ENCODE measurements at regions not wholly inside any gene's neighbourhood (a gene's known extent, or its start where the extent isn't known, plus 50 kb on each side); places are given as distances from the start of the nearest gene placed in this dataset.

GRCh38 chr5:135242021-135242865 is 156.8 kb downstream of the MACROH2A1 start:
- FAIRE-seq (peak; percentile 81), DNase-seq (ENCODE audit: low read depth, low spot score) (no peak)
- no peaks in the 10 kb centered on the region for H4K20me1 ChIP-seq (ENCODE audit: control insufficient read depth, extremely low read depth, insufficient read depth, low read length)
- no peak overlapping the region for H2AFZ ChIP-seq (ENCODE audit: control insufficient read depth, low read length)
- TF ChIP-seq CTCF (optimal IDR thresholded peaks at IDR 0.05 in 1 of 3, IDR thresholded peaks at IDR 0.05 in 1 of 3, conservative IDR thresholded peaks at IDR 0.05 in 1 of 3; ENCODE audit: extremely low read depth in 1 of 3, insufficient read depth in 2 of 3, low read length in 3 of 3) (no peak), EZH2 (IDR thresholded peaks at IDR 0.05; ENCODE audit: low read length) (no peak)
- H3K9me3 ChIP-seq (ENCODE audit: control insufficient read depth, low read depth, low read length): no peaks in the 10 kb centered on the region
- H3K9me1 ChIP-seq (ENCODE audit: control insufficient read depth, extremely low read depth, insufficient read depth, low read length): no peaks in the 10 kb centered on the region
- H3K36me3 ChIP-seq (ENCODE audit: control insufficient read depth in 2 of 2, extremely low read depth in 1 of 2, insufficient read depth in 2 of 2, low read length in 2 of 2): no peaks in the 10 kb centered on the region
- H3K4me2 ChIP-seq (ENCODE audit: control insufficient read depth, extremely low read depth, insufficient read depth, low read depth, low read length): peak overlapping the region; percentile 11
- dilution Hi-C loops (cut with MboI; ENCODE audit: extremely low pct_ligation_motif_present, low sequenced_read_pairs): no loop called here
- H3K4me3 ChIP-seq (ENCODE audit: control insufficient read depth in 2 of 3, extremely low read depth in 1 of 3, insufficient read depth in 2 of 3, low read depth in 1 of 3, low read length in 3 of 3): no peak overlapping the region
- no peak overlapping the region for H3K27ac ChIP-seq (ENCODE audit: control insufficient read depth, insufficient read depth, low read length)
- H3K79me2 ChIP-seq (ENCODE audit: control insufficient read depth, insufficient read depth, low read length): no peaks in the 10 kb centered on the region
- H3K9ac ChIP-seq (ENCODE audit: control insufficient read depth, extremely low read depth, insufficient read depth, low read length): no peak overlapping the region
- no peaks in the 10 kb centered on the region for H3K27me3 ChIP-seq (ENCODE audit: control insufficient read depth, extremely low read depth, insufficient read depth, low read length)
- peaks cover 45% of the 10 kb centered on the region for H3K4me1 ChIP-seq (ENCODE audit: control insufficient read depth, extremely low read depth, insufficient read depth, low read length)

- Histone ChIP-seq H2AFZ (ENCODE audit: control insufficient read depth, low read length) (no peak overlapping the region), H3K27ac (ENCODE audit: control insufficient read depth, insufficient read depth, low read length) (no peak overlapping the region), H4K20me1 (ENCODE audit: control insufficient read depth, extremely low read depth, insufficient read depth, low read length) (no peaks in the 10 kb centered on the region), H3K27me3 (ENCODE audit: control insufficient read depth, extremely low read depth, insufficient read depth, low read length) (no peaks in the 10 kb centered on the region), H3K9me3 (ENCODE audit: control insufficient read depth, low read depth, low read length) (no peaks in the 10 kb centered on the region), H3K4me3 (ENCODE audit: control insufficient read depth in 2 of 3, extremely low read depth in 1 of 3, insufficient read depth in 2 of 3, low read depth in 1 of 3, low read length in 3 of 3) (no peak overlapping the region), H3K36me3 (ENCODE audit: control insufficient read depth in 2 of 2, extremely low read depth in 1 of 2, insufficient read depth in 2 of 2, low read length in 2 of 2) (no peaks in the 10 kb centered on the region), H3K9me1 (ENCODE audit: control insufficient read depth, extremely low read depth, insufficient read depth, low read length) (no peaks in the 10 kb centered on the region), H3K4me1 (ENCODE audit: control insufficient read depth, extremely low read depth, insufficient read depth, low read length) (peaks cover 40% of the 10 kb centered on the region), H3K9ac (ENCODE audit: control insufficient read depth, extremely low read depth, insufficient read depth, low read length) (no peak overlapping the region), H3K79me2 (ENCODE audit: control insufficient read depth, insufficient read depth, low read length) (no peaks in the 10 kb centered on the region), H3K4me2 (ENCODE audit: control insufficient read depth, extremely low read depth, insufficient read depth, low read depth, low read length) (peak overlapping the region; percentile 11)
- dilution Hi-C loops (cut with MboI; ENCODE audit: extremely low pct_ligation_motif_present, low sequenced_read_pairs): no loop called here
- no peak for FAIRE-seq
- DNase-seq (ENCODE audit: low read depth, low spot score): no peak
- TF ChIP-seq CTCF (optimal IDR thresholded peaks at IDR 0.05 in 1 of 3, IDR thresholded peaks at IDR 0.05 in 1 of 3, conservative IDR thresholded peaks at IDR 0.05 in 1 of 3; ENCODE audit: extremely low read depth in 1 of 3, insufficient read depth in 2 of 3, low read length in 3 of 3) (no peak), EZH2 (IDR thresholded peaks at IDR 0.05; ENCODE audit: low read length) (no peak)
Observed at GRCh38 chr5:135241536-135241935, 157.5 kb downstream of the MACROH2A1 start.
